ENCODE measurements at regions not wholly inside any gene's neighbourhood (a gene's known extent, or its start where the extent isn't known, plus 50 kb on each side); places are given as distances from the start of the nearest gene placed in this dataset.

DNA sequence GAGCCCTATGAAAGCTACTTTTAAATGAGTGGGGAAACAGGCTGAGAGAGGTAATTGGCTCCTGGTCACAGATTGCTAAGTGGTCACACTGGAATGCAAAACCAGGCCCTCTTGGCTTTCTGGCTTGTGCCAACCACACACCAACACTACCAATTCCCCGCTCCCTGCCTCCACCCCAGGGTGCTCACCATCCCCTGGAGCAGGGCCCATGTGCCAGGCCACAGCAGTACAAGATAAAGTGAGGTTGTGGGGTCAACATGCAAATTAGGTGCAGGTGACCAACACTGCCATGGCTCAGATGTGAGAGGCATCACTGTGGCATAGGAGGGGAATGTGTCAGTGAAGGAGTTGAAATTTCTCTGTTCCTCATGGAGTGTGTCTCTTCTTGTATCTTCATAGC is 312.5 kb downstream of the MYCN start:
- no peaks in the 10 kb centered on the region for H3K36me3 ChIP-seq
- DNase-seq = no peak
- TF ChIP-seq, protein P1, sequence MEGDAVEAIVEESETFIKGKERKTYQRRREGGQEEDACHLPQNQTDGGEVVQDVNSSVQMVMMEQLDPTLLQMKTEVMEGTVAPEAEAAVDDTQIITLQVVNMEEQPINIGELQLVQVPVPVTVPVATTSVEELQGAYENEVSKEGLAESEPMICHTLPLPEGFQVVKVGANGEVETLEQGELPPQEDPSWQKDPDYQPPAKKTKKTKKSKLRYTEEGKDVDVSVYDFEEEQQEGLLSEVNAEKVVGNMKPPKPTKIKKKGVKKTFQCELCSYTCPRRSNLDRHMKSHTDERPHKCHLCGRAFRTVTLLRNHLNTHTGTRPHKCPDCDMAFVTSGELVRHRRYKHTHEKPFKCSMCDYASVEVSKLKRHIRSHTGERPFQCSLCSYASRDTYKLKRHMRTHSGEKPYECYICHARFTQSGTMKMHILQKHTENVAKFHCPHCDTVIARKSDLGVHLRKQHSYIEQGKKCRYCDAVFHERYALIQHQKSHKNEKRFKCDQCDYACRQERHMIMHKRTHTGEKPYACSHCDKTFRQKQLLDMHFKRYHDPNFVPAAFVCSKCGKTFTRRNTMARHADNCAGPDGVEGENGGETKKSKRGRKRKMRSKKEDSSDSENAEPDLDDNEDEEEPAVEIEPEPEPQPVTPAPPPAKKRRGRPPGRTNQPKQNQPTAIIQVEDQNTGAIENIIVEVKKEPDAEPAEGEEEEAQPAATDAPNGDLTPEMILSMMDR (IDR thresholded peaks at IDR 0.05; ENCODE audit: low read depth, low read length) = no peak
- H3K27me3 ChIP-seq (ENCODE audit: insufficient read depth, low read depth, severe bottlenecking) = no peaks in the 10 kb centered on the region
- no peak overlapping the region for H3K4me3 ChIP-seq (ENCODE audit: low read depth, low read length)
- no peak overlapping the region for H3K27ac ChIP-seq
- H3K9me3 ChIP-seq (ENCODE audit: severe bottlenecking) = peaks cover 5% of the 10 kb centered on the region

DNA sequence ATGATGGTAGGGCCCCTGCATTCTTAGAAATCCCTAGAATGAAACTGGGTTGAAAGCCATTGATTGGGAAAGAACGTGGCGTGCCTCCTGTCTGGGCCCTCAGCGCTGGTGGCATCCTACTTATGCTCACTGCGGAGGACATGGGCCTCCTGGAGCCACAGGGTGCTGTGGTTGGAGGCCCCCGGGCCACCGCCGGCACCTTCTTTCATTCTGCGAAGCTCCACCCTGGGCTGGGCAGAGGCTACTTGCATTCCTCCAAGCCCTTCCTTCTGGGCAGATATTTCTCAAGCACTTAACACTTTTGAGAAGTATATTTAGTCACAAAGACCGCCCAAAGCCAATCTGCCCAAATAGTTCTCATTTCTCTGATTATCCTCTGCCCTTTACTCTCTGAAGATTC is 311.9 kb downstream of the MYCN start:
- Histone ChIP-seq H3K27me3 (ENCODE audit: insufficient read depth, low read depth, severe bottlenecking) (no peaks in the 10 kb centered on the region), H3K27ac (no peak overlapping the region), H3K4me3 (ENCODE audit: low read depth, low read length) (no peak overlapping the region), H3K9me3 (ENCODE audit: severe bottlenecking) (peaks cover 7% of the 10 kb centered on the region), H3K36me3 (no peaks in the 10 kb centered on the region)
- TF ChIP-seq, protein P1 (IDR thresholded peaks at IDR 0.05; ENCODE audit: low read depth, low read length) = no peak
- DNase-seq = no peak

DNA sequence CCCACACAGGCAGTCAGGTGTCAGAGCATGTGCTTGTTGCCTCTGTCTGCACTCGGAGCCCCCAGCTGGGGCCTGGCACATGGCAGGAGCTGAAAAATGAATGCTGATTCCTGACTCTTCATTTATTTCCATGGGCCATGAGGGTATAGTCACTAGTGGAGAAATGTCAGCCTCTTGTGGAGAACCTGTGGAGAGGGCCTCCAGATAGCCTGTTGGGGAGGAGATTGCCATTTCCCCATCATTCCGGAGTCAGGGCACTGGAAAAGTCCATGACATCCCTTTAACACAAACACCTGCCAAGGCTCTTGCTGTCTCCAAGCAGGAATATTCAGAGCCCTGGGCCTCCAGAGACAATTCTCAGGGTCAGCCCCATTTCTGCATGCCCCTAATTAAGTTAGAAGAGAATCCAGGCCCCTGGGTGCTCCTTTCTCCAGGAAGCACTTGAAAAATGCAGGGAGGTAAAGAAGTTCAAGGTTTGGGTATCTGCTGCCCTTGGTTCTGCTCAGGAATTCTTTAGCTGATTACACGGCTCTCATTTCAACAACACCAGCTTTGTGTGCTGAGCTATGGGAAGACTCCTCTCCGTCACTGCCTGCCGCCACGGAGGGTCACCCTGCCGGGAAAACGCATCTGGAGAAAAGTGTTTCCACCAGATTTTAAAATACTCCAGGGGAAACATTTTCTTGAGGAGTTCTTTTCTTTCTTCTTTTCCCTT is 311.3 kb downstream of the MYCN start:
- Histone ChIP-seq H3K27me3 (ENCODE audit: insufficient read depth, low read depth, severe bottlenecking) (no peaks in the 10 kb centered on the region), H3K9me3 (ENCODE audit: severe bottlenecking) (peaks cover 7% of the 10 kb centered on the region), H3K27ac (no peak overlapping the region), H3K4me3 (ENCODE audit: low read depth, low read length) (no peak overlapping the region), H3K36me3 (no peaks in the 10 kb centered on the region)
- TF ChIP-seq, protein P1 (IDR thresholded peaks at IDR 0.05; ENCODE audit: low read depth, low read length) = peak; percentile 22; the same call in 1 of the 2 replicates
- DNase-seq = no peak

DNA sequence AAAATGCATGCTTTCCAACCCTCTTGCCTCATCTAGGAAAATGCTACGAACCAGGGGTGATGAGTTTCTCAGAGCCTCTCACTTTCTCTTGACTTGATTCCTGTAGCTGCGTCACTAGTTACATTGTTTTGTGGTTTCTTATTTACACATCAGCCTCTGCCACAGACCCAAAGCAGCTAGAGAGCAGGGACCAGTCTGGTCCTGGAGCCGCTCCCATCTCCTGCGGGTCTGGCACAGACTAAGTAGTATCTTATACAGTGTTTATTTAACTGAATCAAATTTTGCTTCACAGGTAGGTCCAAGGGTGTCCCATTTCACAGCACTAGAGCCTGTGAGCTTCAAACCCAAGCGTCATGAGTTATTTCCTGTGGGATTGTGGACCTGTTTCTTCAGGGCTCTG is 310.5 kb downstream of the MYCN start:
- Histone ChIP-seq H3K27me3 (ENCODE audit: insufficient read depth, low read depth, severe bottlenecking) (no peaks in the 10 kb centered on the region), H3K9me3 (ENCODE audit: severe bottlenecking) (peaks cover 7% of the 10 kb centered on the region), H3K36me3 (no peaks in the 10 kb centered on the region), H3K4me3 (ENCODE audit: low read depth, low read length) (no peak overlapping the region), H3K27ac (no peak overlapping the region)
- TF ChIP-seq, protein P1 (IDR thresholded peaks at IDR 0.05; ENCODE audit: low read depth, low read length) = no peak
- DNase-seq = no peak

DNA sequence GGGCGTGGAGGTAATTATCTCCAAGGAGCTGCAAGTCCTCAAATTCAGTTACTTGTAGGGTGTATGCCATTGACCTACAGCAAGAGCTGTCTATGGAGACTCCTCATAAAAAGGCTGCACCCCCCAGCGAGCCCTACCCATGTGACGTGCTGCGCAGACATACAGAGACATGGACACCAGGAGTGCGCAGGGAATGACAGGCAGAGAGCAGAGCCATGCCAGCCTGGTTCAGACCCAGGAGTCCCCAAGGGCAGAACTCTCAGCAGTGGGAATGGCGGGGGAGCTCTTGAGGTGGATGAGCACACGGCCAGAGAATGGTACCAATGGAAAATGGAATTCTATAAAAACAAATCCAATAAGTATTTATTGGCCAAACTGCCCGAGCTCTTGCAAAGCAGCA is 310.1 kb downstream of the MYCN start:
- no peak for DNase-seq

More for the DNA sequence above, 310.1 kb downstream of the MYCN start:
- Histone ChIP-seq H3K9me3 (ENCODE audit: severe bottlenecking) (peaks cover 7% of the 10 kb centered on the region), H3K36me3 (no peaks in the 10 kb centered on the region), H3K4me3 (ENCODE audit: low read depth, low read length) (no peak overlapping the region), H3K27me3 (ENCODE audit: insufficient read depth, low read depth, severe bottlenecking) (no peaks in the 10 kb centered on the region), H3K27ac (no peak overlapping the region)
- TF ChIP-seq, protein P1 (IDR thresholded peaks at IDR 0.05; ENCODE audit: low read depth, low read length) = no peak

Data from WERI-Rb-1 (cell line).